ENCODE measurements at regions not wholly inside any gene's neighbourhood (a gene's known extent, or its start where the extent isn't known, plus 50 kb on each side); places are given as distances from the start of the nearest gene placed in this dataset.

GRCh38 chr2:145569108-145569507, 1049.2 kb upstream of the ZEB2 start:
- H3K4me3 ChIP-seq (ENCODE audit: low read length) = no peak overlapping the region
- no peak for DNase-seq (ENCODE audit: low read depth)
- TF ChIP-seq CTCF (conservative IDR thresholded peaks at IDR 0.05; ENCODE audit: low read length) = no peak

- DNase-seq (ENCODE audit: low read depth) = no peak
- no peak overlapping the region for H3K4me3 ChIP-seq (ENCODE audit: low read length)
- TF ChIP-seq CTCF (conservative IDR thresholded peaks at IDR 0.05; ENCODE audit: low read length) = no peak
Observed at GRCh38 chr2:145563741-145564615, 1044.1 kb upstream of the ZEB2 start.

DNA sequence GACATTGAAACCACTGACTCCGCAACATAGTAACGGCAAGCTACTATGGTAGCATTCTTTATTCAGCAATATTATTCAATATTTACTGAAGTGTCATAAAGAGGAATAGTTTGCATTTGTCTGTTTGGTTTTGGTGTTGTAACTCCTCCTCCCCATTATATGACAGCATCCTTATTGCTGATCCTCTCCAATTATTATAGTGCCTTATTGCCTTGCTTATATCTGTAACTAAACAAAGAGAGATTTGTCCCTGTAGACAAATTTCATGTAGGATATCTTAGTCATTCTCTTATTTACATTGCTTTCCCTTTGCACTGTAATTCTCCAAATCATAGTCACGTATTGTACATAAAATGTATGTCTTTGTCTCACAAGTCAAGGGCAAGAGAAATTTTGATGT, 1041.2 kb upstream of the ZEB2 start:
- no peak for DNase-seq (ENCODE audit: low read depth)
- no peak for TF ChIP-seq CTCF (conservative IDR thresholded peaks at IDR 0.05; ENCODE audit: low read length)
- no peak overlapping the region for H3K4me3 ChIP-seq (ENCODE audit: low read length)

DNA sequence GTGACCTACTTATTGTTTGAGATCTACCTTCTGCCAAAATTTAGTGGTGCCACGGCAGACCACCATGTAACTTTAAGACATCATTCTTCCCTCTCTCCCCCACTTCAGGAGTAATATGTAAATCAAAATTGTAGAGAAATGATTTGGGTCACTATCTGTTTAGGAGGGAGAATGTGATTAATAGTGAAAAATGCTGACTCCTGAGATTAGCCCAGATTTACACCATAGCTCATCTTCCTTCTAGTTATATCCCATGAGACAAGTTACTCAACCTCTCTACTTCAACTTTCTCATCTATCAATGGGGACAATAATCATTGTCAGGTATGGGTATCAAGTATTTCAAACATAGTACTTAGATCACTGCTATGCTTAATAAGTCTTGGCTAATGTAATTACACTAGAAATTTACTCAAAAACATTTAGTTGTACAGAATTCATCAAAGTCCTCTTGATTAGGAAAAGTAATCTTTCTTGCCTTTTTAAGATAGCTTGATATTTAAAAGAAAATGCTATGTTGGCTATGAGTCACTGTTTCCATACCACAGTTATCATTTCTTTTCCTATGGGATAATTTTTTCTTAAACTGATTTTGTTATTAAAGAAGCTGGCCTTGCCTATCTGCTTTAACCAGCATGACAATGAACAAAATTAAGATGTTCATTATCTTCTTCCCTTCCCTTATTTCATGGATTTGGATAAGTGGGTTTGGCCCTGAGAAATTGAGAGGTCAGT, 1038.9 kb upstream of the ZEB2 start:
- H3K4me3 ChIP-seq (ENCODE audit: low read length) = no peak overlapping the region
- no peak for TF ChIP-seq CTCF (conservative IDR thresholded peaks at IDR 0.05; ENCODE audit: low read length)
- DNase-seq (ENCODE audit: low read depth) = no peak

DNA sequence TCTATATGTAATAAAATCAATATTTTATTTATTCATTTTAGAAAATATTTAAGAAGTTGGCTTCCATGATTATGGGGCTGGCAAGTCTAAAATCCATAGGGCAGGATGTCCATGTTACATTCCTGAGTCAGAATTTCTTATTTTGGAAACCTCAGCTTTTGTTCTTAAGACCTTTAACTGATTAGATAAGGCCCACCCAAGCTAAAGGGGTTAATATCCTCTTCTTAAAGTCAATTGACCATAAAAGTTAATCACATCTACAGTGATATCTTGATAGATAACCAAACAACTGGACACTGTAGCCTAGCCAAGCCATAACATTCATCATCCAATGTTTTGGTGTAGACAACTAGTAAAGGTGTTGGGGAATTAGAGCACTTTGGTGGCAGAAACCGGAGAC, 1035.4 kb upstream of the ZEB2 start:
- no peak for TF ChIP-seq CTCF (conservative IDR thresholded peaks at IDR 0.05; ENCODE audit: low read length)
- H3K4me3 ChIP-seq (ENCODE audit: low read length) = no peak overlapping the region
- DNase-seq (ENCODE audit: low read depth) = no peak

GRCh38 chr2:145551686-145552085, 1031.8 kb upstream of the ZEB2 start:
- TF ChIP-seq CTCF (conservative IDR thresholded peaks at IDR 0.05; ENCODE audit: low read length) = no peak
- no peak for DNase-seq (ENCODE audit: low read depth)
- H3K4me3 ChIP-seq (ENCODE audit: low read length) = no peak overlapping the region

GRCh38 chr2:145548479-145548878, 1028.6 kb upstream of the ZEB2 start:
- no peak overlapping the region for H3K4me3 ChIP-seq (ENCODE audit: low read length)
- no peak for TF ChIP-seq CTCF (conservative IDR thresholded peaks at IDR 0.05; ENCODE audit: low read length)
- no peak for DNase-seq (ENCODE audit: low read depth)
